CD4-positive, alpha-beta T cell treated with Interleukin-21 for 1 hour (primary cell): ENCODE measurements at regions not wholly inside any gene's neighbourhood (a gene's known extent, or its start where the extent isn't known, plus 50 kb on each side); places are given as distances from the start of the nearest gene placed in this dataset.
"Not testable (repeated sequence)": the region's sequence is repeated elsewhere in the genome, so short reads cannot be mapped to it uniquely, and the experiment has no call there.

Experiments
- DNase-seq: peaks from one replicate; pipeline ENCODE4 v3.0.0-alpha.2; 2020

- DNase-seq: no peak
Measured at GRCh38 chr11:13183826-13184196, 93.8 kb upstream of the BMAL1 start.

DNA sequence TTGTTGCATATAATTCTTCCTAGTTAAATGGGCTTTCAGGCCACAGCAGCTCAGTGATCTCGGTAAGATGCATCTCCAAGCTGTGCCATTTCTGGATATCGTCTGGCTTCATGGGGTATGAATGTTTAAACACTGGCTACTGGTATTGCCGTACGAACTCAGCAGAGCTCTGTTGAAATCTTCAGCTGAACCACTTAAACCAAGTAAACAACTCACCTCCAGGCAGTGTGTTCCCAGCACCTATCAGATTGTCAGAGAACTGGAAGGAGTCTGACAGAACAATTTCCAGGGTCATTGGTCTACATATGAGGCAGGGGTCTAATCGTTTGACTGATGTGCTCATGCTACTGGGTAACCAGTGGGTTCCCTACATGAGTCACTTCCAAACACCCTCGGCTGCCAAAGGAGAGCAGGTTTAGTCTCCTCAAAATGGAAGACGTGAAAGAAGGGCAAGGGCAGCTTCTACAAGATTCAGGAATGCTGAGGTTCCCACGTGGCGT is 93.2 kb upstream of the BMAL1 start:
- DNase-seq: no peak

DNA sequence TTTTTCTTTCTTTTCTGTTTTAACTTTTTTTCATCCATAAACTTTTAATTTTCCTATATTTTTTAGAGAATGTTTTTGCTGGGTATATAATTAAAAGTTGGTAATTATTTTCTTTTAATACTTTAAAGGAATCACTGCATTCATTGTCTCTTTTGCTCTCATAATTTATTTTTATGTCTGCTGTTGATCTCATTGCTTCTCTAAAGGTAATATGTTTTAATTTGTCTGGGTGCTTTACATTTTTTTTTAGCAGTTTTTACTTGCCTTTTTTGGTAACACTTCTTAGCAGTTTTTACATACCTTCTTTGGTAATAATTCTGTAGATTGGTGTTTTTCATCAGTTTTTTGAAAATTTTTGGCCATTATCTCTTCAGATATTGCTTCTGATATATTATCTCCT is 89.4 kb upstream of the BMAL1 start:
- no peak for DNase-seq

- DNase-seq: no peak
Measured at GRCh38 chr11:13189561-13190426, 87.8 kb upstream of the BMAL1 start.

GRCh38 chr11:13193613-13194012 is 84.0 kb upstream of the BMAL1 start:
- no peak for DNase-seq

DNA sequence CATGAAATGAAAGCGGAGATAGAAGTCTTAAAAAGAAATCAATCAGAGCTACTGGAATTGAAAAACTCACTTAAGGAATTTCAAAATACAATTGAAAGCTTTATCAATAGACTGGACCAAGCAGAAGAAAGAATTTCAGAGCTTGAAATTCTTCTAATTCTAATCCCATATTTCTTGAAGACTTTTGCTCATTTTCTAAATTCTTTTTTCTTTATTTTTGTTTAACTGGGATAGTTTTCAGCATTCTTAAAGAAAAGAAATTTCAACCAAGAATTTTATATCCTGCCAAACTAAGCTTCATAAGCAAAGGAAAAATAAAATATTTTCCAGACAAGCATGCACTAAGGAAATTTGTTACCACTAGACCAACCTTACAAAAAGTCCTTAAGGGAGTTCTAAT is 80.2 kb upstream of the BMAL1 start:
- DNase-seq: not testable (repeated sequence)

DNA sequence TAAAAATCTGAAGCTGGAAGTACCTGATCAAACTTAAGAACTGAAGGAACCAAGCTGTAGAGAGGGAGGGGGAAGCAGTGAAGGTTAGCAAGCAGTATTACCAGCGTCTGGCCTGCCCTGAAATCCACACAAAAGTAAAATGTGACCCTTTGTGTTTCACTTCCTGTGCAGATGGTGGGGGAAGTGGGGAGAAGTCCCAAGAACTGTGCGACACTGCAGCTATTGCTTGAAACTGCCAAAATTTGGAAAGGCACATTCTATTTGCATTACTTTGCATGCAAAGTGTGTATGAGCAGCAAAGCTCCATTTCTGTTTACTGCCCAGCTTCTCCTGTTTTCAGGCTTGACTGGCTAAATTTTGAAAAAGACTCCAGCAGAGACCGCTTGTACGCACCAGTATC is 72.1 kb upstream of the BMAL1 start:
- no peak for DNase-seq

GRCh38 chr11:13206086-13206640 is 71.4 kb upstream of the BMAL1 start:
- no peak for DNase-seq

GRCh38 chr11:13207270-13207664 is 70.3 kb upstream of the BMAL1 start:
- DNase-seq: no peak

DNA sequence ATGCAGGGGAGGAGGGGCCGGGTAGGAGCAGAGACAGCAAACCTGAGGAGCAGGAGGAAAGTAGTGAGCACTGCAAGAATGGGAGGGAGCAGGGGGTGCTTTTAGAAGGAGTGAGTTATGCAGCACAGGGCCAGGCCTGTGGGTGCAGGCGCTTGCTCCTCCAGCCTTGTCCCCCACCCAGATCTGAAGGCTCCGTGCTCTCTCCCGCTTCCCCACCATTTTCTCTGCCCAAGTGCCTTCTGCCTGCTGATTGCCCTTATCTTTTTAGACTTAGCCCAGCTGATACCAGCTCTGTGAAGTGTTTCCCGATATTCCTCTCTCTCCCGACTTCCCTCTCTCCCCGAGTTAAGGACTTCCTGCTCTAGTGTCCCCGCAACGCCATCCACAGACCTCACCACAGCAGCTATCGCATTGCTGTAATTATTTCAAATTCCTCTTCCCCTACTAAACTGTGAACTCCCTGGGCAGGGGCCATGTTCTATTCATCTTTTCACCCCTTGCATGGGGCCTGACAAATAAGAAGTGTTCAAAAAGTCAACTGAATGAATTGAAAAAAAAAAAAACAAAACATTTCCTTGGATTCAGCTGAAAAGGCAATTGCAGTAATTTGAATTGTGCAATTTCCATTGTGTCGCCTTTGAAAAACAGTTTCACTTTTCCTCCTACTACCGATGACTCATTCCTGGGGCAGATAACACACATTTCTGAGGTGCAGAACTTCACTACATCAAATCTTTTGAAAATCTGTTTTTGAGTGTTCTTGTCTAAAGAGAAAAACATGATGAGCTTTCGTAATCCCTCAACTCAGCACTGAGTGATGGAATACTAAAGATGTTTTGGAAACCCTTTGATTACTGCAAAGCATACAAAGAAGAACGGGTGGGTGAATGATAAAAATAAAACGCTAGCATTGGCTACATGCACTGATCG is 69.7 kb upstream of the BMAL1 start:
- peak; percentile 38 for DNase-seq

DNA sequence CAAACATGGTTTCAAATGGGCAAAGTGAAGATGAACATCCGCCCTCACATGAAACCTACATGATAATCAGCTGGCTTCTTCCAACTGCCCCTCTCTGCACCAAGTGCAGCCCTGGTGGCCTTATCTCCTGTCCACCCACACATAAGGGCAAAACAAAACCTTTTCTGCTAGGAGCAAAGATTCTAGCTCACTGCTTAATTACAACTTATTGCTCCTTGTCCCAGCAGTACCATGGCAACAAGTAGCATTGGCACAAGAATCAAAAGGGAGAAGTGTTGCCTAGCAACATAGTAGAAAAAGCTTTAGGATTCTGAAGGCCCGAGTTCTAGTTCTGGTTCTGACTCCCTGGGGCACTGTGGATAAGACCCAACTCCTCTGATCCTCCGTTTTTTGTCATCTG is 68.7 kb upstream of the BMAL1 start:
- no peak for DNase-seq

GRCh38 chr11:13209379-13209778 is 68.2 kb upstream of the BMAL1 start:
- DNase-seq: no peak

DNA sequence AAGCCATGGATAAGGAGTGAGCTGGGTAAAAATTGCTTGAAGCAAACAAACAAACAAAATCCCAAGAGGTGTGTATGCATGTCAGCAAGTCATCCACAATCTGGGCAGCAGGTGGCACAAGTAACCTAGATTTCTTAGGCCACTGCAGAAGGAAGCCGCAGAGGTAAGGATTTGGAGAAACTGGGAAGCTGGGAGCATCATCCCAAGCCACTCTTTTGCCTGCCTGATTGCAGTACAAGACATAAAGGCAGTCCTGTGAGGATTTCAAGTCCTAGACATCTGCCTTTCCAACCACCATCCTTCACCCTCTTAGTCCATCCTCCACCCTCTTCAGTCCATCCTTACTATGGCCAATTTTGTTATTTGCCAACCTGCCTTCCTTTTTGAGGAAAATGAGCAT is 67.2 kb upstream of the BMAL1 start:
- peak; percentile 20 for DNase-seq

DNA sequence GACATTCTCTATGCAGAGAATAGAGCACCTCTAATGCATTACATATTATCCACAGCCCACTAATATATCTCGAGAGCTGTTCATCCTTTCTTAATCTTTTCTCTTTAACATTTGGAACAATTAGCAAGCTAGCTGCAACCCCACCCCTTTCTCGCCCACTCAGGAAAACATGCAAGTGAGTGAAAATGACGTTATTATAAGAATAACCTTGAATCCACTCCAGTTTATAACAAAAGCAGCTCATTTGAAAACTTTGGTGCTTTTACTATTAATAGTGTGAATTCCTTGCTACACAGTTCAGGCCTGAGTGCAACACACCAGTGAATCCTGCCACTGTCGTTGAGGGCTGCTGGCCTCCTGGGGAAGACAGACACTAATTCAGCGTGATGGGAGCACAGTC is 63.3 kb upstream of the BMAL1 start:
- DNase-seq: no peak

GRCh38 chr11:13215149-13215548 is 62.4 kb upstream of the BMAL1 start:
- no peak for DNase-seq

DNA sequence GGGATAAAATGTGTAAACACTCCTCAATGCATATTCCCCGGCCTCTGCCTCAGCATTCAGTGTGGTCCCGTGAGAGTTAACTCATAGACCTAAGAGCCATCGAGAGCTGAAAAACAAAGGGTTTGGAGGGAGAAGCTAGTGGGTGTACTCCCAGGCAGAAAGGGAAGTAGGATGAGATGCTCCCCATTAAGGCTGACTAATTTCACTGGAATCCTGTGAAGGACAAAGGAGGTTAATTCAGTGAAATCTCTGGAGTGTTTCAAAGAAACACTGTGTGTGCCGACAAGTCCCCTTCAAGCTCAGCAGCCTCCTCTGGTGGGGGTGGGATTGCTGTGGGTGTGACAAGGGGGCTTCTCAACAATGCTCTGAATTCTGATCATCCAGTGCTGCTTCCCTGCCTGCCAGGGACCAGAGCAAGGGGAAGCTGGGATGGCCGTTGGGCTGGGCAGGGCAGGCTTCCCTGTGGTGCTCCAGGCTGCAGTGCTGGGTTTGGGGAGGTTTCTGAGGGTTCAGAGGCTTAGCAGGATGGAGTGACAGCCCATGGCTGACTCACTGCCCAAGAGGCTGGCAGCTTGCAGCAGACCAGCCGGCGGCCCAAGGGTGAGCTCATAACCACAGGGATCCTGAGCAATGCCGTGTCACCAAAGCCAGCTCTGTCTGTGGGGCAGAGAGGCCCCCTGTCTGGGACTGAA is 61.4 kb upstream of the BMAL1 start:
- DNase-seq: no peak

DNA sequence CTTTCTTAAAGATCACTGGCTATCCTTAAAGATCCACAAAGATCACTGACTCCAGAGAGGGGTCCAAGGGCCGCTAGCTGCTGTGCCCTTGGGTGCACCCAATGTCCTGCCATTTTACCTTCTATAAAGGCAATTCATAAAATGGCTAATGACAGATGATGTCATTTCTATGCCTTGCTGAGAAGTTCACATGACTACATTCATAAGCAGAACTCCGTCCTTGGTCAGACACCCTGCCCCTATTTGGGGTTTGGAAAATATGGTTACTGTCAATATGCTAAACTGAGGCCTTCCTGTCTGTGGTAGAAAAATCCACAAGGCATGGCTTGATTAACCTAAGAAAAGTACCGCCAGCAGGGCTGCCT is 60.9 kb upstream of the BMAL1 start:
- no peak for DNase-seq

DNA sequence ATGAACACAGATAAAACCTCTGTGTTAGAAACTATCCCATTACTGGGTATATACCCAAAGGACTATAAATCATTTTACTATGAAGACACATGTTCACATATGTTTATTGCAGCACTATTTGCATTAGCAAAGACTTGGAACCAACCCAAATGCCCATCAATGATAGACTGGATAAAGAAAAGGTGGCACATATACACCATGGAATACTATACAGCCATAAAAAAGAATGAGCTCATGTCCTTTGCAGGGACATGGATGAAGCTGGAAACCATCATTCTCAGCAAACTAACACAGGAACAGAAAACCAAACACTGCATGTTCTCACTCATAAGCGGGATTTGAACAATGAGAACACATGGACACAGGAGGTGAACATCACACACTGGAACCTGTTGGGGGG is 58.9 kb upstream of the BMAL1 start:
- not testable (repeated sequence) for DNase-seq

- no peak for DNase-seq
Measured at GRCh38 chr11:13220148-13220547, 57.4 kb upstream of the BMAL1 start.

- no peak for DNase-seq
Measured at GRCh38 chr11:13221722-13222121, 55.9 kb upstream of the BMAL1 start.

DNA sequence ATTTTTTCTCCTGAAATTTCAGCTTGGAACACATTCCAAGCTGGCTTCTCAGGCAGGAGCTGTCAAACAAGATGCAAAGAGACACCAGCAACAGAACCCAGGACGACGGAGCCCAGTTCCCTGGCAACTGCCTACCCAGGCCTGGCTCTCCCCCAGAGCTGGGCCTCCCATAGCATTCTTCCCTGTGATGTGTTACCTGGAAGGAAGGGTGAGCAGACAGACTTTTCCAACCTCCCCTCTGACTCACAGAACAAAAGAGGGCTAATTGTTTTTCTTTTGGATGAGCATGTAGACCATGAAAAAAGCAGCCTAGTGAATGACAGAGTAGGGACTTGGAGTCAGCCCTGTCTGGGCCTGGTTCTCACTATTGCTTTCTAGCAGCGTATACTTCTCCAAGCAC is 55.3 kb upstream of the BMAL1 start:
- DNase-seq: no peak

DNA sequence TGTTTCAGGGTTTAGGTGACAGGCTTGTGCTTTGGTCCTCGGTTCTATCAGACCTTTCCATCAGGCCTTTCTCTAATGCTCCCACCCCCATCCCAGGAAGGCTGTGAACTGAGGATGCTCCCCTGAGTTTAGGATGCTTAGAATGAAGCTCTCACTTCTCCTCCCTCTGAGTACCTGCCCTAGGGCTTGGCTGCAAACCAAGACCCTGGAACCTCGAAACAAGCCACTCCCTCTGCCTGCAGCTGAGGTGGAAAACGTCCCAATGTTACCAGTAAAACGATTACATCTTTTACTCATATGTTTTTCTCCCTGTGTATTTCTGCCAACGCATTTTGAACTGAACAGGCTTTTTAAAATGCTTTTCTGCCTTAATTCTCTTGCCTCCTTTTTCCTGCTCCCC is 54.5 kb upstream of the BMAL1 start:
- no peak for DNase-seq

DNA sequence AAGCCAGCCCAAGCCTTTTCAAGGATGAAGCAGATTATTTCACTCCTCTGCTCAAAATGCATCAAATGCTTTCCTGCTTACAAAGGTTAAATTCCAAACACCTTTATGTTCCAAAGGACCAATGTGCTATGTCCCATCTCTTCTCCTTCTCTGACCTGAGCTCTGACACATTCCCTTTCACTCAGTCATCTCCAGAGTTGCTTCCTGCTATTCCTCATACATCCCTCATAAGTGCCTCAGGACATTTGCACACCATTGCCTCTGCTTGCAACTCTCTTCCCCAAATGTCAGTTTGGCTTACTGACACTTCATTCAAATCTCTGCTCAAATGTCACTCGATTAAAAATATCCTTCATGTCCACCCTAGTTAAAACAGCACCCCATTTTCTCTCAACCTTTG is 53.3 kb upstream of the BMAL1 start:
- DNase-seq: no peak
